H9 (cell line): ENCODE measurements at regions not wholly inside any gene's neighbourhood (a gene's known extent, or its start where the extent isn't known, plus 50 kb on each side); places are given as distances from the start of the nearest gene placed in this dataset.

ENCODE experiments used
- DNase-seq: peaks from one replicate; pipeline ENCODE4 v3.0.0-alpha.2; 2017
- H2AFZ ChIP-seq: one replicate; pipeline ENCODE4 v1.6.1; 2013; ENCODE audit warnings: mild to moderate bottlenecking, low read length, control low read depth, moderate library complexity
- H2AK5ac ChIP-seq: 2 replicates; pipeline ENCODE4 v1.6.1; 2013; ENCODE audit warnings: low read length, control low read depth, mixed read lengths; ENCODE audit not compliant: insufficient read length
- H2BK120ac ChIP-seq: one replicate; pipeline ENCODE4 v1.6.1; 2013; ENCODE audit warnings: low read depth, mild to moderate bottlenecking, low read length, control low read depth, inconsistent platforms; ENCODE audit not compliant: poor library complexity, severe bottlenecking
- H2BK12ac ChIP-seq: 2 replicates; pipeline ENCODE4 v1.6.1; 2013; ENCODE audit warnings: low read length, control low read depth, mixed read lengths, low read depth; ENCODE audit not compliant: insufficient read length
- H2BK15ac ChIP-seq: 2 replicates; pipeline ENCODE4 v1.6.1; 2013; ENCODE audit warnings: low read depth, low read length, control low read depth
- H2BK20ac ChIP-seq: one replicate; pipeline ENCODE4 v1.6.1; 2013; ENCODE audit warnings: low read depth, mild to moderate bottlenecking, low read length, control low read depth, inconsistent platforms; ENCODE audit not compliant: poor library complexity, severe bottlenecking
- H2BK5ac ChIP-seq: 2 replicates; pipeline ENCODE4 v1.6.1; 2013; ENCODE audit warnings: low read length, control low read depth, mixed read lengths; ENCODE audit not compliant: insufficient read length
- H3K14ac ChIP-seq: 2 replicates; pipeline ENCODE4 v1.6.1; 2013; ENCODE audit warnings: low read length, control low read depth; ENCODE audit not compliant: insufficient read depth
- H3K18ac ChIP-seq: 2 replicates; pipeline ENCODE4 v1.6.1; 2013; ENCODE audit warnings: low read depth, mild to moderate bottlenecking, mixed read lengths, low read length, control low read depth; ENCODE audit not compliant: insufficient read length
- H3K23ac ChIP-seq: 2 replicates; pipeline ENCODE4 v1.6.1; 2013; ENCODE audit warnings: low read length, control low read depth, mixed read lengths, low read depth; ENCODE audit not compliant: insufficient read length
- H3K23me2 ChIP-seq: 2 replicates; pipeline ENCODE4 v1.6.1; 2013; ENCODE audit warnings: low read depth, mild to moderate bottlenecking, mixed read lengths, low read length, control low read depth; ENCODE audit not compliant: insufficient read length, poor library complexity, severe bottlenecking
- H3K27ac ChIP-seq: 2 replicates; pipeline ENCODE4 v1.5.1; 2013; ENCODE audit warnings: low read length, control low read depth, mixed read lengths, low read depth; ENCODE audit not compliant: insufficient read length
- H3K27me3 ChIP-seq: 2 replicates; pipeline ENCODE4 v1.6.1; 2013; ENCODE audit warnings: low read length, control low read depth, inconsistent platforms; ENCODE audit not compliant: insufficient read depth
- H3K4ac ChIP-seq: 2 replicates; pipeline ENCODE4 v1.6.1; 2013; ENCODE audit warnings: low read depth, mild to moderate bottlenecking, control low read depth, inconsistent platforms, low read length, moderate library complexity
- H3K4me1 ChIP-seq: 2 replicates; pipeline ENCODE4 v1.6.1; 2013; ENCODE audit warnings: low read length, control low read depth, inconsistent platforms; ENCODE audit not compliant: insufficient read depth
- H3K4me2 ChIP-seq: 2 replicates; pipeline ENCODE4 v1.6.1; 2013; ENCODE audit warnings: low read length, control low read depth, mixed read lengths; ENCODE audit not compliant: insufficient read length, insufficient read depth
- H3K56ac ChIP-seq: 2 replicates; pipeline ENCODE4 v1.6.1; 2013; ENCODE audit warnings: low read depth, mild to moderate bottlenecking, mixed read lengths, low read length, control low read depth; ENCODE audit not compliant: insufficient read length
- H3K79me1 ChIP-seq: 2 replicates; pipeline ENCODE4 v1.6.1; 2013; ENCODE audit warnings: low read depth, mild to moderate bottlenecking, moderate library complexity, low read length, control low read depth, inconsistent platforms; ENCODE audit not compliant: insufficient read depth, poor library complexity, severe bottlenecking
- H3K79me2 ChIP-seq: 2 replicates; pipeline ENCODE4 v1.6.1; 2013; ENCODE audit warnings: low read length, control low read depth, inconsistent platforms; ENCODE audit not compliant: insufficient read depth
- H3K9ac ChIP-seq: 2 replicates; pipeline ENCODE4 v1.6.1; 2013; ENCODE audit warnings: low read length, control low read depth, mixed read lengths; ENCODE audit not compliant: insufficient read length; ENCODE audit errors: extremely low read depth
- H3K9me3 ChIP-seq: one replicate; pipeline ENCODE4 v1.6.1; 2013; ENCODE audit warnings: low read depth, low read length, inconsistent platforms; ENCODE audit not compliant: control insufficient read depth
- H3T11ph ChIP-seq: one replicate; pipeline ENCODE4 v1.6.1; 2013; ENCODE audit warnings: mild to moderate bottlenecking, low read length, control low read depth, inconsistent platforms
- H4K20me1 ChIP-seq: one replicate; pipeline ENCODE4 v1.6.1; 2013; ENCODE audit not compliant: control insufficient read depth, insufficient read length, insufficient read depth
- H4K5ac ChIP-seq: 2 replicates; pipeline ENCODE4 v1.6.1; 2013; ENCODE audit warnings: low read depth, mild to moderate bottlenecking, mixed read lengths, low read length, control low read depth; ENCODE audit not compliant: insufficient read length
- H4K8ac ChIP-seq: replicated peaks from 2 replicates; pipeline ENCODE4 v1.6.1; 2013; ENCODE audit warnings: low read length, control low read depth, mixed read lengths, low read depth; ENCODE audit not compliant: insufficient read length
- H4K91ac ChIP-seq: 2 replicates; pipeline ENCODE4 v1.6.1; 2013; ENCODE audit warnings: low read depth, mild to moderate bottlenecking, moderate library complexity, mixed read lengths, low read length, control low read depth; ENCODE audit not compliant: insufficient read length
- H3K27ac Mint-ChIP-seq, 3 experiments: 2 replicates in 2 of 3; 3 replicates in 1 of 3; pipeline ENCODE4 v1.8.0; 2020 to 2021; ENCODE audit warnings: mixed read lengths in 3 of 3, mild to moderate bottlenecking in 1 of 3, moderate library complexity in 1 of 3
- H3K27me3 Mint-ChIP-seq: 2 replicates; pipeline ENCODE4 v1.8.0; 2021; ENCODE audit warnings: low read depth, mild to moderate bottlenecking, moderate library complexity, mixed read lengths
- H3K36me3 Mint-ChIP-seq, 3 experiments: 2 replicates in 2 of 3; 3 replicates in 1 of 3; pipeline ENCODE4 v1.8.0; 2020 to 2021; ENCODE audit warnings: low read depth in 3 of 3, mixed read lengths in 3 of 3; ENCODE audit not compliant: insufficient read depth in 1 of 3
- H3K4me1 Mint-ChIP-seq, 2 experiments: 2 replicates each; pipeline ENCODE4 v1.8.0; 2020; ENCODE audit warnings: mixed read lengths in 2 of 2
- H3K4me3 Mint-ChIP-seq, 2 experiments: 2 replicates in 1 of 2; 3 replicates in 1 of 2; pipeline ENCODE4 v1.8.0; 2020 to 2021; ENCODE audit warnings: mild to moderate bottlenecking in 2 of 2, mixed read lengths in 2 of 2, moderate library complexity in 1 of 2
- H3K9me3 Mint-ChIP-seq, 2 experiments: 2 replicates in 1 of 2; 3 replicates in 1 of 2; pipeline ENCODE4 v1.8.0; 2020; ENCODE audit warnings: mild to moderate bottlenecking in 2 of 2, mixed read lengths in 2 of 2, moderate library complexity in 1 of 2
- CTCF ChIP-seq: fragments of 200-600 bp; sonication (generic); conservative IDR thresholded peaks from 3 replicates; pipeline ENCODE4 v1.8.0; 2021; ENCODE audit warnings: antibody characterized with exemption, mild to moderate bottlenecking
- WGBS: extraction: QIAGEN DNeasy Blood & Tissue Kit; methylation state at CpG from one replicate; pipeline ENCODE4 v1.1.7; 2013; ENCODE audit warnings: missing lambda C conversion rate, low lambda C conversion rate, mixed read lengths; ENCODE audit not compliant: insufficient read length; ENCODE audit errors: extremely low coverage; 5-methylcytosine and 5-hydroxymethylcytosine counted together

- no peak overlapping the region for H2BK120ac ChIP-seq
- H3K4ac ChIP-seq, result no peak overlapping the region
- Mint-ChIP-seq H3K36me3 (peaks cover 0 to 3% (median 1%) of the 10 kb centered on the region in 3 experiments; a peak in 4 of 7 replicates), H3K4me3 (no peak overlapping the region), H3K9me3 (peaks cover 4% of the 10 kb centered on the region in 2 experiments; a peak in 2 of 5 replicates), H3K4me1 (peaks cover 17 to 19% of the 10 kb centered on the region in 2 experiments), H3K27ac (no peak overlapping the region), H3K27me3 (peaks cover 33% of the 10 kb centered on the region)
- no peak overlapping the region for H4K91ac ChIP-seq
- no peaks in the 10 kb centered on the region for H3K9me3 ChIP-seq
- H4K5ac ChIP-seq, result peak overlapping the region; percentile 66
- no peak overlapping the region for H3K56ac ChIP-seq
- no peak overlapping the region for H2BK12ac ChIP-seq
- H3K4me1 ChIP-seq, result peaks cover 2% of the 10 kb centered on the region; the same call in 1 of the 2 replicates
- no peak overlapping the region for H3K4me2 ChIP-seq
- no peaks in the 10 kb centered on the region for H4K20me1 ChIP-seq
- H2BK15ac ChIP-seq, result no peak overlapping the region
- H4K8ac ChIP-seq, result no peak overlapping the region
- H2BK5ac ChIP-seq, result no peak overlapping the region
- no peak overlapping the region for H2BK20ac ChIP-seq
- peaks cover 9% of the 10 kb centered on the region for H3K23me2 ChIP-seq
- no peak overlapping the region for H2AK5ac ChIP-seq
- DNase-seq, result no peak
- no peaks in the 10 kb centered on the region for H3K79me1 ChIP-seq
- H3K9ac ChIP-seq, result no peak overlapping the region
- H3K27ac ChIP-seq, result no peak overlapping the region
- H3K14ac ChIP-seq, result no peak overlapping the region; the same call in 1 of the 2 replicates
- H3T11ph ChIP-seq, result no peak overlapping the region
- WGBS, result no CpG with 5 or more reads among the region's 9 CpGs
- no peak overlapping the region for H2AFZ ChIP-seq
- H3K23ac ChIP-seq, result no peak overlapping the region
- no peaks in the 10 kb centered on the region; the same call in 1 of the 2 replicates for H3K27me3 ChIP-seq
- no peaks in the 10 kb centered on the region for H3K79me2 ChIP-seq
- TF ChIP-seq CTCF, result no peak
- H3K18ac ChIP-seq, result no peak overlapping the region
Measured at GRCh38 chr14:97456462-97456861, 659.3 kb downstream of the VRK1 start.
